Retina (tissue), 1 donor: ENCODE measurements at regions not wholly inside any gene's neighbourhood (a gene's known extent, or its start where the extent isn't known, plus 50 kb on each side); places are given as distances from the start of the nearest gene placed in this dataset.

Experiments used
- DNase-seq: peaks from one replicate; pipeline ENCODE4 v3.0.0-alpha.2; 2016

GRCh38 chr6:130314271-130314670 lies 51.5 kb upstream of the TMEM200A start:
- no peak for DNase-seq

GRCh38 chr6:130313206-130313605 lies 52.6 kb upstream of the TMEM200A start:
- DNase-seq: no peak

- DNase-seq: no peak
Observed at GRCh38 chr6:130309028-130309427, 56.8 kb upstream of the TMEM200A start.

- DNase-seq: no peak
Observed at GRCh38 chr6:130307752-130308361, 58.0 kb upstream of the TMEM200A start.

DNA sequence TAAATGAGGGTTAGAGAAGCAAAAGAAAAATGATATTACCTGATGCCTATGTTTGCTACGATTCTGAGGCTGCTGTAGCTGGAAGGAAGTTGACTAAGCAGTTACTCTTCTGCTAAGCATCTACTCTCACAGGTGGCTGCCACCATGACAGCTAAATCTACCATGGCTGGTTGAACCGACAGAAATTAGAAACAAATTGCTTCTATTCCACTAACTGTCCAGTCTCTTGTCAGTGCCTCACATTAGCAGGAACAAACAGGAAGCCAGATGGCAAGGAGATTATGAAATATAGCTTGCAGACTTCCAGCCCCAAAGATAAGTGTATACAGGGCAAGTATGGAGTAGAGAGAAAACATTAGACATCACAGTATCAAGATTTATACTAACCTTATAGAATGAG lies 59.4 kb upstream of the TMEM200A start:
- no peak for DNase-seq

- no peak for DNase-seq
Observed at GRCh38 chr6:130303431-130303830, 62.4 kb upstream of the TMEM200A start.

GRCh38 chr6:130298258-130298657 lies 67.6 kb upstream of the TMEM200A start:
- no peak for DNase-seq

DNA sequence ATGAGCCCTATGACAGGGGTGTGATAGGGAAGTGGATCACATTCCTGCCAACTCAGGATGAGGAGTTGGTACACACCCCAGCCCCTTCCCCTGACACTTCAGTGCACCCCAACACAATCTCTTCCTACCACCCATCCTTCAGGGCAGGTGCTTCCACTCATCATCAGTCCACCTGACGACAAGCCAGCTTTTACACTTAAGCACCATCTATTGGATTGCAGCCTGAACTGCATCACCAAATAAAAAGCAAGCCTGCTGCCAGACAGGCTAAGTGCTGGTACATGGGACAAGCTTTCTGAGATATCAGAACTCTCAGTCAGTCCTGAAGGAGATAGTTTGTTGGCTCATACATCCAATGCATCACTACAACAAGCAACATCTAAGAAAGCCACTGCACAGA lies 69.0 kb upstream of the TMEM200A start:
- DNase-seq: no peak

- DNase-seq: peak; percentile 18
Observed at GRCh38 chr6:130293800-130294199, 71.0 kb upstream of the SAMD3 start.

- DNase-seq: no peak
Observed at GRCh38 chr6:130288065-130288464, 65.3 kb upstream of the SAMD3 start.

GRCh38 chr6:130282234-130282995 lies 59.7 kb upstream of the SAMD3 start:
- no peak for DNase-seq

DNA sequence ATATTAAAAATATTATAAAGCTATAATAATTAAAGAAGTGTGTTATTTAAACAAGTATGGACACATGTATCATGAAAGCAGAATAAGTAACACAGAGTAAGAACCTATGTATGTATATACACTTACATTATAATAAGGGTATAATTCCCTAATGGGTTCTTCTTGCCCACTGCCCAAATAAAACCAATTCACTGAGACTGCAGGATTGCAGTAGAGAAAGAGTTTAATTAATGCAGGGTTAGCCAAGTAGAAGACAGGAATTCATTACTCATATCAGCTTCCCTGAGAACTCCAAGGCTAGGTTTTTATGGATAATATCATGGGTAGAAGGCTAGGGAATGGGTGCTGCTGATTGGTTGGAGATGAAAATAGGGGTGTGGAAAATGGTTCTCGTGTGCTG lies 53.8 kb upstream of the SAMD3 start:
- DNase-seq: no peak

DNA sequence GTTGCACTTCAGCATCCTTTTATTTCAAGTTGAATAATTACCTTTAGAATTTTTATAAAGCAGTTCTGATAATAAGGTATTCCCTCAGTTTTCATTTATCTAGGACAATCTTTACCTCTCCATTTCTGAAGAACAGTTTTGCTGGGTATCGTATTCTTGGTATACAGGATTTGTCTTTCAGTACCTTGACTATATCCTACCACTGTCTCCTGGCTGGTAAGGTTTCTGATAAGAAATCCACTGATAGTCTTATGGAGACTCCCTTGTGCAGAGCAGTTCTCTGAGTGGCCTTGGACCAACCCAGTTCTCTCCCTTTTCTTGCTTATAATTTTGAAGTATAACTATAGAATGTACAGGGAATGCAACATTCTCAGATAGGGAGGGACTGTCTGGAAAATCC lies 51.3 kb upstream of the SAMD3 start:
- DNase-seq: no peak
